ENCODE measurements at regions not wholly inside any gene's neighbourhood (a gene's known extent, or its start where the extent isn't known, plus 50 kb on each side); places are given as distances from the start of the nearest gene placed in this dataset.

DNA sequence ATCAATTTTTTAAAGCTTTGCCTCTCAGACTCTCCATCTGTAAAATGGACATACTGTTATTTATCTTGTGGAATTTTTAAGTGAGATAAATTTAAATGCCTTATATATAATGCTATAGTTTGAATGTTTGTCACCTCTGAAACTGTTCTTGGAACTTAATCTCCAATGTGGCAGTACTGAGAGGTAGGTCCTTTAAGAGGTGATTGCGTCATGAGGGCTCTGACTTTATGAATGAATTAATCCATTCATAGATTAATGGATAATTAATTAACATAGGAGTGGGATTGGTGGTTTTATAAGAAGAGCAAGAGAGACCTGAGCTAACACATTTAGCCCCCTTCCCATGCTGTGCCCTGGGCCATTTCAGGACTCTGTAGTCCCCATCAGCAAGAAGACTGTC is 326.3 kb upstream of the TSHZ2 start:
- H3K4me3 ChIP-seq (replicated peaks in 1 of 3) = no peak overlapping the region
- DNase-seq = no peak
- no peak for TF ChIP-seq POLR2A (IDR thresholded peaks at IDR 0.05)
- TF ChIP-seq, protein P1, sequence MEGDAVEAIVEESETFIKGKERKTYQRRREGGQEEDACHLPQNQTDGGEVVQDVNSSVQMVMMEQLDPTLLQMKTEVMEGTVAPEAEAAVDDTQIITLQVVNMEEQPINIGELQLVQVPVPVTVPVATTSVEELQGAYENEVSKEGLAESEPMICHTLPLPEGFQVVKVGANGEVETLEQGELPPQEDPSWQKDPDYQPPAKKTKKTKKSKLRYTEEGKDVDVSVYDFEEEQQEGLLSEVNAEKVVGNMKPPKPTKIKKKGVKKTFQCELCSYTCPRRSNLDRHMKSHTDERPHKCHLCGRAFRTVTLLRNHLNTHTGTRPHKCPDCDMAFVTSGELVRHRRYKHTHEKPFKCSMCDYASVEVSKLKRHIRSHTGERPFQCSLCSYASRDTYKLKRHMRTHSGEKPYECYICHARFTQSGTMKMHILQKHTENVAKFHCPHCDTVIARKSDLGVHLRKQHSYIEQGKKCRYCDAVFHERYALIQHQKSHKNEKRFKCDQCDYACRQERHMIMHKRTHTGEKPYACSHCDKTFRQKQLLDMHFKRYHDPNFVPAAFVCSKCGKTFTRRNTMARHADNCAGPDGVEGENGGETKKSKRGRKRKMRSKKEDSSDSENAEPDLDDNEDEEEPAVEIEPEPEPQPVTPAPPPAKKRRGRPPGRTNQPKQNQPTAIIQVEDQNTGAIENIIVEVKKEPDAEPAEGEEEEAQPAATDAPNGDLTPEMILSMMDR (IDR thresholded peaks at IDR 0.05) = no peak
- WGBS, 2 donors = 94 to 95% methylated on average over 1 of the region's 1 CpG
- intact Hi-C loops (cut with DNase I) = no loop called here
- H3K36me3 ChIP-seq = no peaks in the 10 kb centered on the region
- no peaks in the 10 kb centered on the region for H3K27me3 ChIP-seq
- no peaks in the 10 kb centered on the region for H3K9me3 ChIP-seq
- H3K27ac ChIP-seq = no peak overlapping the region
- no peaks in the 10 kb centered on the region for H3K4me1 ChIP-seq

DNA sequence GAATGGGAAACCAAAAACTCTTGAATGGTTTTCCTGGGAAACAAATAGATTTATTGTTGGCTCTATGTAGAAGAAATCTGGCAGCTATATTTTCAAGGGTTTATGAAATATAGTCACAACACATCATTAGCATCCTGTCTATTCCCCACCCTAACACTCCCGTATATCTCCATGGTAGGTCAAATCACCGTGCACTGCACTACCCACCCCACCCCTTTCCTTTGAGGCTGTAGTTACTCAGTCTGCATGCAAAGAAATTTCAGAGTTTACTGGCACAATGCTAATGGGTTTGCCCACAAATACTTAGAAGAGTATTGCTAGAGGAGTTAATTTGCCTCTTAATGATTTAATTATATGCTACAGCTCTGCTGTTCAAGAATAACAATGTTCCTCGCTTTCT is 329.1 kb upstream of the TSHZ2 start:
- 88 to 93% methylated on average over 3 of the region's 3 CpGs for WGBS, 2 donors
- no peaks in the 10 kb centered on the region for H3K4me1 ChIP-seq
- intact Hi-C loops (cut with DNase I) = no loop called here
- DNase-seq = no peak
- TF ChIP-seq, protein P1 (IDR thresholded peaks at IDR 0.05) = no peak
- no peak for TF ChIP-seq POLR2A (IDR thresholded peaks at IDR 0.05)
- no peaks in the 10 kb centered on the region for H3K27me3 ChIP-seq
- H3K27ac ChIP-seq = no peak overlapping the region
- no peak overlapping the region for H3K4me3 ChIP-seq (replicated peaks in 1 of 3)
- H3K9me3 ChIP-seq = no peaks in the 10 kb centered on the region
- no peaks in the 10 kb centered on the region for H3K36me3 ChIP-seq

DNA sequence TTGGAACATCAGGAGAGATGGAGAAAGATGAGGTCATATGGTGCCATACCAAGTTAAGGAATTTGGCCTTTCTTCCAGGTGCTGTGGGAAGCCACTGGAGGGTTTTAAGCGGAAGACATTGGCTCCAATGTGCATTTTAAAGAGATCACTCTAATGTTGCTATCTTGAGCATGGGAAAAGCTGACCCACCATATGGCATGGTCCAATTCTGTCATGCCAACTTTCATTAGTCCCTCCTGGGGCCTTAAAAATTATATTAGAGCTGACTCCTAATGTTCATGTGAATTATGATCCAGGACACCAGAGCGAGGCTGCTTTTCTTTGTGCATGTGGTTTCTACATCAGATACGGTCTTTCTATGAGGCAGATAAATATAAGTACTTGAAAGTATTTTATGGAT is 335.0 kb upstream of the TSHZ2 start:
- Histone ChIP-seq H3K27me3 (no peaks in the 10 kb centered on the region), H3K27ac (no peak overlapping the region), H3K4me1 (no peaks in the 10 kb centered on the region), H3K36me3 (no peaks in the 10 kb centered on the region), H3K9me3 (no peaks in the 10 kb centered on the region), H3K4me3 (replicated peaks in 1 of 3) (no peak overlapping the region)
- intact Hi-C loops (cut with DNase I) = no loop called here
- no peak for DNase-seq
- no peak for TF ChIP-seq POLR2A (IDR thresholded peaks at IDR 0.05)
- TF ChIP-seq, protein P1 (IDR thresholded peaks at IDR 0.05) = no peak
- 91 to 92% methylated on average over 3 of the region's 3 CpGs for WGBS, 2 donors

DNA sequence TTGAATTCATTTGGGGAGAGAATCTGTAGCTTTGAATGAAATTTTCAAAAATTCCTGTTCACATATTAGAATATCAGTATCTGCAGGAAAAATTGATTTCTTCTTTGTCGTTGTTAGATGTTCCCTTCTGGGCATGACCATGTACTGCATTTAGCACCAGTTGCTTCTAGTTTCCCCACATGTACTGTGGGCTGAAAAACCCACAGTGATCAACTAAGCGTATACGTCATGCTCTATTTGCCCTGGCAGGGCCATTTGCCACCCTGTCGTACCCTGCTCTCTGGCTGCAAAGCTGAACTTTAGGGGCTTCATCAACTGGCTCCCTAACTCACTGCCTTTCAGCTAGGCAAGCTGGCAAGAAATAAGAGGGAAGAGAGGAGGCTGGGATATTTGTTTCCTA is 340.7 kb upstream of the TSHZ2 start:
- H3K4me1 ChIP-seq = no peaks in the 10 kb centered on the region
- H3K27me3 ChIP-seq = no peaks in the 10 kb centered on the region
- no peaks in the 10 kb centered on the region for H3K9me3 ChIP-seq
- TF ChIP-seq, protein P1 (IDR thresholded peaks at IDR 0.05) = no peak
- no peak for TF ChIP-seq POLR2A (IDR thresholded peaks at IDR 0.05)
- no peaks in the 10 kb centered on the region for H3K36me3 ChIP-seq
- H3K4me3 ChIP-seq (replicated peaks in 1 of 3) = no peak overlapping the region
- no peak for DNase-seq
- intact Hi-C loops (cut with DNase I) = no loop called here
- no peak overlapping the region for H3K27ac ChIP-seq
- WGBS, 2 donors = 86 to 93% methylated on average over 4 of the region's 4 CpGs

DNA sequence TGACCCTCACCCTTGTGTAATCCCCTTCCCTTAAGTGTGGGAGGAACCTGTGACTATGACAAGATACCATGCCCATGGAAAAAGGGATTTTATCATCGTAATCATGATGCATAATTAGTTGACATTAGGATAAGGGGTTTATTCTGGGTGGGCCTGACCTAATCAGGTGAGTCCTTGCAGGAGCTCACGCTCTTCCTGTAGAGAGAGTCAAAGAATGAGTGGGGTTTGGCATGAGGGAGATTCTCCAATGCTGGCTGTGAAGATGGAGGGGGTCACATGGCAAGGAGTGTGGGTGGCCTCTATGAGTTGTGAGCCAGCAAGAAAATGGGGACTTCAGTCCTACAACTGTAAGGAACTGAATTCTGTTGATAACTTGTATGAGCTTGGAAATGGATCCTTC is 342.0 kb upstream of the TSHZ2 start:
- no peak overlapping the region for H3K27ac ChIP-seq
- no peaks in the 10 kb centered on the region for H3K9me3 ChIP-seq
- H3K36me3 ChIP-seq = no peaks in the 10 kb centered on the region
- intact Hi-C loops (cut with DNase I) = no loop called here
- DNase-seq = no peak
- WGBS, 2 donors = 42 to 82% methylated on average over 2 of the region's 2 CpGs
- no peaks in the 10 kb centered on the region for H3K4me1 ChIP-seq
- no peaks in the 10 kb centered on the region for H3K27me3 ChIP-seq
- TF ChIP-seq, protein P1 (IDR thresholded peaks at IDR 0.05) = no peak
- no peak for TF ChIP-seq POLR2A (IDR thresholded peaks at IDR 0.05)
- H3K4me3 ChIP-seq (replicated peaks in 1 of 3) = no peak overlapping the region
